ENCODE measurements at regions not wholly inside any gene's neighbourhood (a gene's known extent, or its start where the extent isn't known, plus 50 kb on each side); places are given as distances from the start of the nearest gene placed in this dataset.

- Histone ChIP-seq H3K27me3 (no peaks in the 10 kb centered on the region), H3K27ac (no peak overlapping the region), H3K36me3 (no peaks in the 10 kb centered on the region), H3K4me1 (peaks cover 0 to 10% (median 0%) of the 10 kb centered on the region in 12 donors), H3K9me3 (no peaks in the 10 kb centered on the region), H3K4me3 (no peak overlapping the region)
- peak in 1 of 5 donors; percentile 23 for DNase-seq
- 59 to 73% (median 65%) methylated on average over 5 of the region's 5 CpGs for WGBS, 4 donors
- ATAC-seq, result peak in 3 of 4 donors; percentile 28 to 75 (median 59)
- TF ChIP-seq CTCF (IDR thresholded peaks at IDR 0.05) (no peak), POLR2A (IDR thresholded peaks at IDR 0.05) (no peak)
- intact Hi-C loops (cut with DNase I), result no loop called here
Observed at GRCh38 chr1:72564749-72565148, 282.4 kb upstream of the NEGR1 start.

GRCh38 chr1:72557446-72558049 lies 275.2 kb upstream of the NEGR1 start:
- TF ChIP-seq CTCF (IDR thresholded peaks at IDR 0.05) (peak in 9 of 12 donors; percentile 10 to 40 (median 19)), POLR2A (IDR thresholded peaks at IDR 0.05) (no peak)
- DNase-seq (no peak), ATAC-seq (peak in 2 of 4 donors; percentile 59)
- Histone ChIP-seq H3K27ac (no peak overlapping the region), H3K4me3 (no peak overlapping the region), H3K4me1 (no peaks in the 10 kb centered on the region), H3K36me3 (no peaks in the 10 kb centered on the region), H3K9me3 (no peaks in the 10 kb centered on the region), H3K27me3 (no peaks in the 10 kb centered on the region)
- intact Hi-C loops (cut with DNase I), result no loop called here
- WGBS, 4 donors, result 80 to 88% (median 83%) methylated on average over 1 of the region's 1 CpG

GRCh38 chr1:72547412-72547811 lies 265.1 kb upstream of the NEGR1 start:
- ATAC-seq, result no peak
- Histone ChIP-seq H3K9me3 (no peaks in the 10 kb centered on the region), H3K4me1 (no peaks in the 10 kb centered on the region), H3K27ac (no peak overlapping the region), H3K4me3 (no peak overlapping the region), H3K27me3 (no peaks in the 10 kb centered on the region), H3K36me3 (no peaks in the 10 kb centered on the region)
- TF ChIP-seq CTCF (IDR thresholded peaks at IDR 0.05), result no peak
- TF ChIP-seq POLR2A (IDR thresholded peaks at IDR 0.05), result no peak
- DNase-seq, result no peak
- WGBS, 4 donors, result 50 to 58% (median 53%) methylated on average over 1 of the region's 1 CpG
- intact Hi-C loops (cut with DNase I), result no loop called here

GRCh38 chr1:72540674-72541073 lies 258.3 kb upstream of the NEGR1 start:
- 67 to 88% (median 74%) methylated on average over 4 of the region's 4 CpGs for WGBS, 4 donors
- H3K9me3 ChIP-seq, result no peaks in the 10 kb centered on the region
- no peaks in the 10 kb centered on the region for H3K36me3 ChIP-seq
- ATAC-seq (no peak), DNase-seq (no peak)
- intact Hi-C loops (cut with DNase I), result no loop called here
- no peaks in the 10 kb centered on the region for H3K4me1 ChIP-seq
- H3K4me3 ChIP-seq, result no peak overlapping the region
- no peak for TF ChIP-seq POLR2A (IDR thresholded peaks at IDR 0.05)
- TF ChIP-seq CTCF (IDR thresholded peaks at IDR 0.05), result no peak
- no peaks in the 10 kb centered on the region for H3K27me3 ChIP-seq
- H3K27ac ChIP-seq, result no peak overlapping the region

Data from heart left ventricle (tissue), 16 donors.